ENCODE measurements at regions not wholly inside any gene's neighbourhood (a gene's known extent, or its start where the extent isn't known, plus 50 kb on each side); places are given as distances from the start of the nearest gene placed in this dataset.

DNA sequence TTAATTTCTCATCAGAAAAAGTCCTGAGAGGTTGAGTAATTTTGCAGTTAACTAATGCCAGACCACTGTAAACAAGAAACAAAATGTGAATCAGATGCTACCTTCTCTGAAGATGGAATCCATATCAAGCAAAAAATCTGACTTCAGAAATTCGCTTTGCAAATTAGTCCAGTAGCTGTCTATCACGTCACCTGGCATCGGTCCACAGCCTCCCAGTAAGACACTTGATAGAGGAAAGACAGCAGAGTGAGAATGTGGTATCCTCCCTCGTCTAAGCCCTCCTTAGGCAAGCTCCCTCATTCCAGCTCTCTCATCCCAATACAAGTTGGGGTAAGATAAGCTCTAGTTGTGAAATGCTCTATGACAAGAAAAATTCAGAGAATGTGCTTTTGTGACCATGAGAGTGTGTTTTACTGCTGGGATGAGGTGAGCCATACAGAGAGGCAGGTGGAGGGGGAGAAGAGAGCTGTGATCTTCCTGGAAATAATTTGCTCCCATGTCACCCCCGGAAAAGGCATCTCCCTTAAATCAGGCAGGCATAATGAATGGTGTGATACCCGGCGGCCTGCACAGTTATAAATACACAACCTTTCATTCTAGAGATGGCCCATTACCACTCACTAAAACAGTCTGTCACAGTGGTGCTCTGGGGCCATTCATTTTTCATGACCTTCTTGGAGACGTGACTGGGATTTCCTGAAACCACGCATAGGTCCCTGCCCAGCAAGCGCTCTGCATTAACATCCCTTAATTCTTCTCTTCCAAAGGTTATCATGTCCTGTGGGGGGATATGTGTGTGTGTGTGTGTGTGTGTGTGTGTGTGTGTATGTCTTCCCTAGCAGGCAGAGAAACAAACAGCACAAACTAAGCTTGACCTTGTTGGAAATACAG lies 602.0 kb upstream of the KCNMB2 start:
- no peaks in the 10 kb centered on the region for H3K36me3 ChIP-seq
- H3K27ac ChIP-seq = no peak overlapping the region
- TF ChIP-seq POLR2A (IDR thresholded peaks at IDR 0.05) (no peak), CTCF (IDR thresholded peaks at IDR 0.05) (no peak)
- H3K27me3 ChIP-seq = no peaks in the 10 kb centered on the region
- H3K4me3 ChIP-seq = no peak overlapping the region
- H3K4me1 ChIP-seq = peaks cover 0 to 26% (median 0%) of the 10 kb centered on the region in 3 donors
- intact Hi-C loops (cut with DNase I) = no loop called here
- no peaks in the 10 kb centered on the region for H3K9me3 ChIP-seq
- DNase-seq = no peak
- WGBS, 2 donors = 75 to 83% methylated on average over 10 of the region's 10 CpGs

- Histone ChIP-seq H3K4me1 (peaks cover 0 to 19% (median 0%) of the 10 kb centered on the region in 3 donors), H3K9me3 (no peaks in the 10 kb centered on the region), H3K36me3 (no peaks in the 10 kb centered on the region), H3K4me3 (no peak overlapping the region), H3K27ac (no peak overlapping the region), H3K27me3 (no peaks in the 10 kb centered on the region)
- no peak for DNase-seq
- WGBS, 2 donors = 82 to 88% methylated on average over 6 of the region's 6 CpGs
- intact Hi-C loops (cut with DNase I) = no loop called here
- TF ChIP-seq POLR2A (IDR thresholded peaks at IDR 0.05) (no peak), CTCF (IDR thresholded peaks at IDR 0.05) (no peak)
Observed at GRCh38 chr3:177935047-177935446, 601.2 kb upstream of the KCNMB2 start.

- Histone ChIP-seq H3K4me3 (no peak overlapping the region), H3K4me1 (peaks cover 0 to 5% (median 0%) of the 10 kb centered on the region in 3 donors), H3K27me3 (no peaks in the 10 kb centered on the region), H3K27ac (no peak overlapping the region), H3K36me3 (no peaks in the 10 kb centered on the region), H3K9me3 (no peaks in the 10 kb centered on the region)
- intact Hi-C loops (cut with DNase I) = no loop called here
- TF ChIP-seq CTCF (IDR thresholded peaks at IDR 0.05) (no peak), POLR2A (IDR thresholded peaks at IDR 0.05) (no peak)
- 83 to 89% methylated on average over 2 of the region's 2 CpGs for WGBS, 2 donors
- no peak for DNase-seq
Observed at GRCh38 chr3:177936721-177937120, 599.5 kb upstream of the KCNMB2 start.

GRCh38 chr3:177942911-177943310 lies 593.3 kb upstream of the KCNMB2 start:
- Histone ChIP-seq H3K27me3 (no peaks in the 10 kb centered on the region), H3K4me1 (no peaks in the 10 kb centered on the region), H3K36me3 (no peaks in the 10 kb centered on the region), H3K4me3 (no peak overlapping the region), H3K27ac (no peak overlapping the region), H3K9me3 (no peaks in the 10 kb centered on the region)
- no peak for DNase-seq
- TF ChIP-seq POLR2A (IDR thresholded peaks at IDR 0.05) = no peak
- TF ChIP-seq CTCF (IDR thresholded peaks at IDR 0.05) = no peak
- intact Hi-C loops (cut with DNase I) = no loop called here
- 86 to 97% methylated on average over 2 of the region's 2 CpGs for WGBS, 2 donors

DNA sequence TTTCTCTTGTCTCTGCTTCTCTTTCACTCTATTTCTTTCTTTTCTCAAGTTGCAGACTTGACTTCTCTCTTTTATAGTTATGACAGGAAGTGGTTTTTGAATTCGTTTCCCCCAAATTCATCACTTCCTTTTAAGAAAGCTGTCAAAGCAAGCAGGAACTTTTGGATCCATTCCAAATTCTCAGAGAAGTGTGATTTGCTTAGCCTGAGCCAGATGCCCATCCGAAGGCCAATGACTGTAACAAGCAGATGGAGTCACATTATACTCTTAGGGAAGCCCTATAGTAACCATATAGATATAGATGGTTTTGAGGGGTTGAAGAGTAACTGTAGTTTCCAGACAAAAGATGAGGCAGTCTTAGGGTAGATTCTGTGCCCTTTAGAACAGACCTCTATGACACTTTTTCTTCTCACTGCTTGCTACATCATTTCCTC lies 592.0 kb upstream of the KCNMB2 start:
- Histone ChIP-seq H3K36me3 (no peaks in the 10 kb centered on the region), H3K4me1 (no peaks in the 10 kb centered on the region), H3K27me3 (no peaks in the 10 kb centered on the region), H3K9me3 (no peaks in the 10 kb centered on the region), H3K4me3 (no peak overlapping the region), H3K27ac (no peak overlapping the region)
- intact Hi-C loops (cut with DNase I) = no loop called here
- DNase-seq = no peak
- 25 to 47% methylated on average over 2 of the region's 2 CpGs for WGBS, 2 donors
- TF ChIP-seq CTCF (IDR thresholded peaks at IDR 0.05) (no peak), POLR2A (IDR thresholded peaks at IDR 0.05) (no peak)
